ENCODE measurements at regions not wholly inside any gene's neighbourhood (a gene's known extent, or its start where the extent isn't known, plus 50 kb on each side); places are given as distances from the start of the nearest gene placed in this dataset.
"Not testable (repeated sequence)": the region's sequence is repeated elsewhere in the genome, so short reads cannot be mapped to it uniquely, and the experiment has no call there.

- DNase-seq (ENCODE audit: low read depth): no peak
Observed at GRCh38 chr7:32762925-32763293, 128.7 kb downstream of the KBTBD2 start.

GRCh38 chr7:32762206-32762924, 129.2 kb downstream of the KBTBD2 start:
- DNase-seq (ENCODE audit: low read depth): not testable (repeated sequence)

GRCh38 chr7:32761451-32762205, 129.9 kb downstream of the KBTBD2 start:
- DNase-seq (ENCODE audit: low read depth): no peak

GRCh38 chr7:32760755-32761154, 130.8 kb downstream of the KBTBD2 start:
- not testable (repeated sequence) for DNase-seq (ENCODE audit: low read depth)

GRCh38 chr7:32759859-32760258, 131.7 kb downstream of the KBTBD2 start:
- DNase-seq (ENCODE audit: low read depth): not testable (repeated sequence)

- DNase-seq (ENCODE audit: low read depth): not testable (repeated sequence)
Observed at GRCh38 chr7:32753872-32754271, 137.7 kb downstream of the KBTBD2 start.

GRCh38 chr7:32748337-32748736, 143.2 kb downstream of the KBTBD2 start:
- DNase-seq (ENCODE audit: low read depth): not testable (repeated sequence)

- DNase-seq (ENCODE audit: low read depth): not testable (repeated sequence)
Observed at GRCh38 chr7:32747443-32748148, 144.0 kb downstream of the KBTBD2 start.

GRCh38 chr7:32741853-32742476, 149.6 kb downstream of the KBTBD2 start:
- not testable (repeated sequence) for DNase-seq (ENCODE audit: low read depth)

- DNase-seq (ENCODE audit: low read depth): not testable (repeated sequence)
Observed at GRCh38 chr7:32739749-32740148, 151.8 kb downstream of the KBTBD2 start.

GRCh38 chr7:32738390-32738789, 153.2 kb downstream of the KBTBD2 start:
- not testable (repeated sequence) for DNase-seq (ENCODE audit: low read depth)

- not testable (repeated sequence) for DNase-seq (ENCODE audit: low read depth)
Observed at GRCh38 chr7:32732767-32733166, 158.8 kb downstream of the KBTBD2 start.

GRCh38 chr7:32729335-32729675, 162.3 kb downstream of the KBTBD2 start:
- DNase-seq (ENCODE audit: low read depth): peak; percentile 11

GRCh38 chr7:32728412-32729334, 162.9 kb downstream of the KBTBD2 start:
- DNase-seq (ENCODE audit: low read depth): peak; percentile 74

GRCh38 chr7:32727483-32728411, 163.8 kb downstream of the KBTBD2 start:
- DNase-seq (ENCODE audit: low read depth): peak; percentile 65

- not testable (repeated sequence) for DNase-seq (ENCODE audit: low read depth)
Observed at GRCh38 chr7:32722837-32723236, 168.7 kb downstream of the KBTBD2 start.

GRCh38 chr7:32694182-32694581, 197.4 kb downstream of the KBTBD2 start:
- no peak for DNase-seq (ENCODE audit: low read depth)

- peak; percentile 58 for DNase-seq (ENCODE audit: low read depth)
Observed at GRCh38 chr7:32691965-32692815, 196.9 kb downstream of the AVL9 start.

- not testable (repeated sequence) for DNase-seq (ENCODE audit: low read depth)
Observed at GRCh38 chr7:32688092-32688491, 192.8 kb downstream of the AVL9 start.

Data from RPMI7951 (cell line).